ENCODE measurements at regions not wholly inside any gene's neighbourhood (a gene's known extent, or its start where the extent isn't known, plus 50 kb on each side); places are given as distances from the start of the nearest gene placed in this dataset.
"Not testable (repeated sequence)": the region's sequence is repeated elsewhere in the genome, so short reads cannot be mapped to it uniquely, and the experiment has no call there.

DNA sequence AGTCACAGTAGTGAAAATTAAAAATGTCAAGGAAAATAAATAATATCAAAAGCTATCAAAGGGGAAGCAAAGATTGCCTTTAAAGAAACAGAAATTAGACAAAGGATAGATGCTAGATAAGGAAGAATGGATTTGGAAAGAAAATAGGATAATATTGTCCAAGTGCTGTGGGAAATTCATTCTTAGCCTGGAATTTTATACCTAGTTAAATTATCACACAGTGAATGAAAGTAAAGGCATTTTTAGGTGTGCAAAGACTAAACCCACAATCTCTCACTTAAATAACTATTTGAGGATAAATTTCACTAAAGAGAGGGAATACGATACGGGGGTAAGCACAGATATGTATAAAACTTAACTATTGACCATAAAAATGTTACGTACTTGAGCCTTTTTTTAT is 511.1 kb downstream of the TMEM135 start:
- DNase-seq = no peak

DNA sequence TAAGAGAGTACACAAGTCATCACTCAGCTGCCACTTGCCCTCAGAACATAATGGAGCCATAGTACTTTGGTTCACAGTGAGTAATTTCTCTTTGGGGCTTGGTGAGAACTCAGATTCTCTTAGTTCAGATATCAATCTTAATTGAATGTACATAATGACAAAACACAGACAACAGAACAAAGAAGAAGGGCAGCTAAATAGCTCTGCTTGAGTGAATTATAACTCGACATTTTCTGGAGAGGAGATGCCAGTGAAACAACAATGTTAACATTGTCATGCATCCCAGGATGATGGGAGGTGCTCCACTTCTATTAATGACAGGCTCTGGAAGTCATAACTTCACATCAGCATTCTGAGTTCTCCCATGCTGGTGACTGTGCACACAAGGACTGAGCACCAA is 508.1 kb downstream of the TMEM135 start:
- DNase-seq = no peak

DNA sequence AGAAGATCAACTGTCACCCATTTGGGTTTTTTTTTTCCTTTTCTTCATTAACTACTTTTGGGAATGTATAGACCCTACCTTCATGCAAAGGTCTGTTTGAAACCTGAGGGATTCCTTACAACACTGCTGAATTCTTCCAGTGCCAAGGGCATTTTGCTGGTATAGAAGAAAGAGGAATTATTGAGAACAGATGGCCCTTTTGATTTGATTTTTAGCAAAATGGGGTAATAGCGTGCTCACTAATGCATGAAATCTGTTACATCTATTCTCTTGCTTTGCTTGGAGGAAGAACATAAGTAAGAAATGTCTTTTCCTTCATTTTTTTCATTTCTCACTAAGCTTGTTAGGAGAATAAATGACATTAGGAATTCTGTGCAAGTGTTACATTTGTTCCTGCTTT is 501.9 kb downstream of the TMEM135 start:
- no peak for DNase-seq

DNA sequence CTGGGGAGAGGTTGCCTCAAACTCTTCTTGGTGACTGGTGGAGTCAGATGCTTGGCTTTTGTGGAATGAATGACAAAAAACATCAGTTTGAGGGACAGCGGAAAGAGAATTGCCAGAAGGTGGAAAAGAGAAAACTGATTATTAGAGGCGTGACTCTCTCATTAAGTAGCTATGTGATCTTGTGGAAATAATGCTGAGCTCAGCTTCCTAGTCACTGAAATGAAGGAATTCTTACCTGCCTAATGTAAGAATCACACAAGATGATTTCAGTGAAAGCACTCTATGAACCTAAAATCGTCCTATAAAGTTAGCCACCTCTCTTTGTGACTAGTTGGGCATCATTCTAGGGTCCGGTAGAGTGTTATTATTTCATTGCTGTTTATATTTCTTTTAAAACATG is 498.8 kb downstream of the TMEM135 start:
- DNase-seq = no peak

DNA sequence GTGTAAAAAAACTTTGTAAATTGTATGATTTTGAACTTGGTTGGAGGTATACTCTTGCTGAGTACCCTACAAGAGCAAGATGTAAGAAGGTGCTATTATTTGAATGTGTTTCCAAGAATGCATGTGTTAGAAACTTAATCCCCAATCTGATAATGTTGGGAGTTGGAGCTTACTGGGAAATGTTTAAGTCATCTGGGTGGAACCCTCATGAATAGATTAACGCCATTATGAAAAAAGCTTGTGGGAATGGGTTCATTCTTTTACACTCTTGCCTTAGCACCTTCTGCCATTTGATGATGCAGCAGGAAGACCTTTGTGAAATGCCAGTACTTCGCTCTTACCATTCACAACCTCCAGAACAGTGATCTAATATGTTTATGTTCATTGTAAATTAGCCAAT is 498.3 kb downstream of the TMEM135 start:
- no peak for DNase-seq

DNA sequence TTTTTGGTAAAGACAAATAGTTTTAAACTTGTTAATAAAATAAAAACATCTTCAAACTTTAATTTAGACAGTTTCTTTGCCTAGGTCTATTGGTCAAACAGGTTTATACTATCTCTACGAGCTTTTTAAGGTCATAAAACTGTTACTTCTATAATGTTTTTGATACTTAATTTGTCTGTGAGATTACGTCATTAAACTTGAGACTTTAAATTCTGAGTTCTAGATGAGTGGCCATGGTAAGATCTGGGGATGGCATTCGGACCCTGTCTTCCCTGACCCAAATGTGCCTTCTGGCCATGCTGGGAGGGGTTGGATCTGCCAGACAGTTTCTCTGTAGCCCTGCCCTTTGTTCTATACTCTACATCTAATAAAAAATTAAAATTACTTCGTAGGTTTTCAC is 497.8 kb downstream of the TMEM135 start:
- no peak for DNase-seq

DNA sequence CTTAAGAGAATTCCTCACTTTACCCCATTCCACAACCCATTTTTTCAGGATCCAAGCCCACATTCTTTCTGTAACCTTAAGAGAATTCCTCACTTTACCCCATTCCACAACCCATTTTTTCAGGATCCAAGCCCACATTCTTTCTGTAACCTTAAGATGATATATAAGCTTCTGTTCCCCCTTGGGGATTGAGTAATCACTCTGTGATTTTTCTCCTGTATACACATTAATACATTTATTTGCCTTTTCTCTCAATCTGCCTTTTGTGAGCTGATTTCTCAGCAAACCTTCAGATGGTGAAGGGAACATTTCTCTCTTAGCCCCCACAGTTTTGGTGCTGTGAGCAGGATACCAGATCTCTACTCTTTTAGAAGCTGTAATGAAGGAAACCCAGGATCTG is 494.1 kb downstream of the TMEM135 start:
- peak; percentile 6 to 12 (median 10) for DNase-seq

DNA sequence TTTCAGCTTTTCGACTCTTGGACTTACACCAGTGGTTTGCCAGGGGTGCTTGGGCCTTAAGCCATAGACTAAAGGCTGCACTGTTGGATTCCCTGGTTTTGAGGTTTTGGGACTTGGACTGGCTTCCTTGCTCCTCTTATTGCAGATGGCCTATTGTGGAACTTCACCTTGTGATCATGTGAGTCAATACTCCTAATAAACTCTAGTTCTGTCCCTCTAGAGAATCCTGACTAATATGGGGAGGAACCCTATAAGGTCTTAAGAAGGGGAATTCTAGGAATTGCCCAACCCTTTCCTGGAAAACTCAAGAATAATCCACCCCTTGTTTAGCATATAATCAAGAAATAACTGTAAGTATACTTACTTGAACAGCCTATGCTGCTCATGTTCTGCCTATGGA is 491.8 kb downstream of the TMEM135 start:
- no peak for DNase-seq

DNA sequence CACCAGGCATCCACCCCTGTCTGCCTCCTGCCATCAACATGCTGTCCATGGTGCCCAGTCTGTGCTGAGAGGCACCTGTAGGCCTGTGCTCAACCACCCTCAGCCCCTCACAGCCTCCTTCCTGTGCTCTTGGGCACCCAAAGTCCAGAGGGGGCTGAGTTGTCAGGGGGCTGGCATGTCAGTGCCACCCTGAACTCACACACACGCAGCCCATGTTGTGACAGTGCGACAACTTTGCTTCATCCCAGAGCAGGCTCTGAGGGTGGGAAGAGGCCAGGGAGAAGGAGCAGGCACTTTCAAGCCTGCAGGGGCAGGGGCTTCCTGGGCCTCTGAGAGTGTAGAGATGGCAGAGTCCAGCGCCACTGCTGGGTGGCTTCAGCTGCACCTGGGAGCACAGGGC is 491.0 kb downstream of the TMEM135 start:
- no peak for DNase-seq

DNA sequence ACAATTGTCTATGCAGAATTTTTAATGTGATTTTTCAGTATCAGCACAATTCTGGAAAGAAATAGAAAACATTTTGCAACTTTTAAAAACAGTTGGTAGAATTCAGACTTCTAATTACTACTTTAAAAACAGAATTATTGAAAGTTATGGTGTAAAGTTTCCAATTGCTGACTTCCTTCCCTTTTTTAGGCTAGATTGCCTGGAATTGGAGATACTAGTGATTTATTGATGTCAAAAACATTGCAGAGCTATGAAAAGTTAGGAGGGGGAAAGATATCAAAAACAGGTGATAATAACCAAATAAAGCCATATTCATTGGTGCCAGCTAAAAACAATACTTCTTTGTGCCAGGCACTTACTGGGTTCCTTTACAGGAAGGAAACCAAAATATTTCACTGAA is 485.5 kb downstream of the TMEM135 start:
- DNase-seq = no peak

DNA sequence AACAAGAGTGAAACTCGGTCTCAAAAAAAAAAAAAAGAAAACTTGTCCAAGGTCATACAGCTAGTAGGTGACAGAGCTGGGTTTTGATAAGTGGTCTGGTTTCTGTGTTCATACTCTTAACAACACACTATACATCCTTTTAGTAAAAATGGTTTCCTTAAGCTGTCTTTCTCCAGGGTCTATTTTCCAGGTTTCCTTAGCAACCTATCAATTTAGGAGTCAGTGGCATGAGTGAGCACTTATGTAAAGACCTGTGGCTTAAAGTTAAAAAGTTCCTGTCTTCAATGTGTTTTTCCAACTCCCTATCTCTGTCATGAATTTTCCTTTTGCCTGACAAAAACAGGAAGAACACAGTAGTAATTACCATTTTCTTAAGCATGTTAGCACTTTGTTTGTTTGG is 480.5 kb downstream of the TMEM135 start:
- DNase-seq = no peak

DNA sequence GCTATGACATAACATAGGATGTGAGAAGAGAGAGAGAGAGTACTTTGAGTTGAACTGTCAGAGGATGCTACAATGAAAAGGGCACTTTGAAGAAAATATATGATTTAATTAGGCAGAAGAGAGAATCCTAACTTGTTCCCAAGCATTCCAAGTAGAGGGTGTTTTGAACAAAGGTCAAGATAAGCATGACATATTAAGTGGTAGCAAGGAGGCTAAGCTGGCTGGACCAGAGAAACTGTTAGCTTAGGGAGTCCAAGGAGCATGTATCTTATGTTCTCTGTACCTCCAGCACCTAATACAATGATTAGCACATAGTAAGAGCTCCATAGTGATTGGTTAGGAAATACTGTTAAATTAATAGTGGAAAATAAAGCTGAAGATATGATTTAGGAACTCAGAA is 479.6 kb downstream of the TMEM135 start:
- no peak for DNase-seq

DNA sequence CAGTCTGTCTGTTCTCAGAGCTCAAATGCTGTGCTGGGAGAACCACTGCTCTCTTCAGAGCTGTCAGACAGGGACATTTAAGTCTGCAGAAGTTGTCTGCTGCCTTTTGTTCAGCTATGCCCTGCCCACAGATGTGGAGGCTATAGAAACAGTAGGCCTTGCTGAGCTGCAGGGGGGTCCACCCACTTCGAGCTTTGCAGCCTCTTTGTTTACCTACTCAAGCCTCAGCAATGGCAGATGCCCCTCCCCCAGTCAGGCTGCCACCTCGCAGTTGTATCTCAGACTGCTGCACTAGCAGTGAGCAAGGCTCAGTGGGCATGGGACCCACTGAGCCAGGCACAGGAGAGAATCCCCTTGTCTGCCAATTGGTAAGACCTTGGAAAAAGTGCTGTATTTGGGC is 470.0 kb downstream of the TMEM135 start:
- DNase-seq = not testable (repeated sequence)

DNA sequence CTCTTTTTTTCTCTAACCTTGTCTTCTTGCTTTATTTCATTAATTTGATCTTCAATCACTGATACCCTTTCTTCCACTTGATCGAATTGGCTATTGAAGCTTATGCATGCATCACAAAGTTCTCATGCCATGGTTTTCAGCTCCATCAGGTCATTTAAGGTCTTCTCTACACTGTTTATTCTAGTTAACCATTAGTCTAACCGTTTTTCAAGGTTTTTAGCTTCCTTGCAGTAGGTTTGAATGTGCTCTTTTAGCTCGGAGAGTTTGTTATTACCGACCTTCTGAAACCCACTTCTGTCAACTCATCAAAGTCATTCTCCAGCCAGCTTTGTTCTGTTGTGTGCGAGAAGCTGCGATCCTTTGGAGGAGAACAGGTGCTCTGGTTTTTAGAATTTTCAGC is 469.2 kb downstream of the TMEM135 start:
- not testable (repeated sequence) for DNase-seq

DNA sequence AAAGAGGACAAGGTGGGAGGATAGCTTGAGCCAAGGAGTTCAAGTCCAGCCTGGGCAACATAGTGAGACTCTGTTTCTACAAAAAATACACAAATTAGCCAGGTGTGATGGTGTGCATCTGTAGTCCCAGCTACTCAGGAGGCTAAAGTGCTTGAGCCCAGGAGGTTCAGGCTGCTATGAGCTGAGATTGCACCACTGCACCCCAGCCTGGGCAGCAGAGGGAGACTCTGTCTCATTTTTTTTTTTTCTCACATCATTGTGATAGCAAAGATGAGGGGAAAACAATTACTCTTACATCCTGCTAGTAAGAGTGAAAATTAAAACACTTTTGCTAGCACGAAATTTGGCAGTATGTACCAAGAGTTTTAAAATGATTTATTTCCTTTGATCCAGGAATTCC is 463.7 kb downstream of the TMEM135 start:
- no peak for DNase-seq

DNA sequence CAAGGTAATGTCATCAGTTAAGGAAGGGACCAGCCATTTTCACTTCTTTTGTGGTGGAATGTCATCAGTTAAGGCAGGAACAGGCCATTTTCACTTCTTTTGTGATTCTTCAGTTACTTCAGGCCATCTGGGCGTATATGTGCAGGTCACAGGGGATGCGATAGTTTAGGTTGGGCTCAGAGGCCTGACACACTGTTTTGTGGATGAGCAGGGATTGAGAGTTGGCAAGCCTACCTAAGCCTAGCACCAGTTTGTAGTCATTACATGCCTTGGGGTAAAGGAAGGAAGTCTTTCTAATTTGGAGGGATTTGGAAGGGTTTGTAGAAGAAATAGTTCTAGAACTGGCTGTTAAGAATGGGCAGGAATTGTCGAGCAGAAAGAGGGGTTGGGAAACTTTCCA is 457.2 kb downstream of the TMEM135 start:
- DNase-seq = not testable (repeated sequence)

DNA sequence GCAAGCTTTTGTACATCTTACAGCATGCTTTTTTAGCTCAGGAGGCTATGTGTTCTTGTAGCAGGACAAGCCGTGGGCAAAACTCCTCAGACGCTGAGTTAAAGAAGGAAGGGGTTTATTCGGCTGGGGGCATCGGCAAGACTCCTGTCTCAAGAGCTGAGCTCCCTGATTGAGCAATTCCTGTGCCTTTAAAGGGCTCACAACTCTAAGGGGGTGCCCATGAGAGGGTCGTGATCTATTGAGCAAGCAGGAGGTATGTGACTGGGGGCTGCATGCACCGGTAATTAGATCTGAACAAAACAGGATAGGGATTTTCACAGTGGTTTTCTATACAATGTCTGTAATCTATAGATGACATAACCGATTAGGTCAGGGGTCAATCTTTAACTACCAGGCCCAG is 456.3 kb downstream of the TMEM135 start:
- not testable (repeated sequence) for DNase-seq

DNA sequence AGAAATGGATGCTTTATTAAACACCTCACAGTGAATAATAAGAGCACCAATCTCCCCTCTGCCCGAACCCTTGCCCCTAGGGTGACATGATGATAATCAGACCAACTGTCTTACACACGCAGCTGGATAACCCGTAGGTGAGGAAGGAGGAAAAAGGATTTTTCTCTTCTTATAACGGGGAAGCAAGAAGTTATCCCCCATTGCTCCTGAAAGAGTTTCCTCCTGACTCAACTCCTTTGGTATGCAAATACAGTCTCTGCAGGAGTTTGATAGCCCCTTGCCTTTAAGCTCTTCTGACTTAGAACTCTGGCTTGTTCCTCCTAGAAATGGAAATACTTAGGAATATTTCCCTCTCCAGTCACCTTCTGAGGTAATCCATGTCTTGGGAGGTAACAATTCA is 455.8 kb downstream of the TMEM135 start:
- DNase-seq = peak in 1 of 3 donors; percentile 16

DNA sequence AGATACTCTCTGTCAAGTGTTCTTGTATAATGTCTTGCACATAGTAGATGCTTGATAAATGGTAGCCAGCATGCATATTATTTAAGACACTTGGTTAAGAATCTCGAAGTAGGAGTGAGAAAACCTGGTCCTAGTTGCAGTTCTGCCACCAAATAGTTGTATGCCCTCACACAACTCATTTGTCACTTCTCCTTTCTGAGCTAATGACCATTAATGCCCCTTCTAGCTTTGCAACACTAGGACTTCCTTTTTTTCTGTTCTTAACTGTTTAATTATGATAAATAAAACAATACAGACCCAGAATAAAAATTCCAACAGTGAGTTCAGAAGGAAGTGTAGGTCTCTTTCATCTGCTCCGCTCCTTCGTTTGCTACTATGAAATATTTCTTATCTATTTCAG is 453.6 kb downstream of the TMEM135 start:
- no peak for DNase-seq

DNA sequence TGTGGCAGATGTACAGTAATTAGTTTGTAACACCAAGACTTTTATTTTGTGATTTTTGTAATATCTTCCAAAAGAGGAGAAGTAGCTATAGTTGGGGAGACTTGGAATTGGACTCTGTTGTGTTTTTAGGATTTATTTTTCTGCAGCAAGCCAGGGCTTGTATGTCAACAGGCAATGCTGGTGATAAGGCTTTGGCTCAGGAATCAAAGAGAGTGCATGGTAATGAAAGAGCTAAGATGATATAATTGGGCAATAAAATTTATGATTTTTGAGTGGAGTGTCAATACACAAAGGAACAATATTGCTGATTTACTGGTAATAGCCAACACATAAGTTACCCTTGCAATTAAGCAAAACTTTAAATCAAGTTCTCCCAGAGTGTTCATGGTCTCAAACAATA is 452.9 kb downstream of the TMEM135 start:
- DNase-seq = no peak

DNA sequence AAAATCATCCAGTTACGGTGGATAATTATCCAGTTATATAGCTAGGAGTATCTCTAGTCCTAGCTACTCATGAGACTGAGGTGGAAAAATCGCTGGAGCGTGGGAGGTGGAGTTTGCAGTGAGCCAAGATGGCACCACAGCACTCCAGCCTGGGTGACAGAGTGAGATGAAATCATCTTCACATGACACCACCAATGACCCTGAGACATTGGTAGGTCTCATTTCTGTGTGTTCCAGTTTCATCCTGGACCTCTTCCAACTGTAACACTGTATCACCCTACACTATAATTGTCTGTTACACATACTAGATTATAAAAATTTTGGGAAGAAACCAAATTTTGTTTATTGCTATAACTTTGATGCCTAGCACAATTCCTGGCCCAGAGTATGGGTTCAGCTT is 446.8 kb downstream of the TMEM135 start:
- DNase-seq = no peak

DNA sequence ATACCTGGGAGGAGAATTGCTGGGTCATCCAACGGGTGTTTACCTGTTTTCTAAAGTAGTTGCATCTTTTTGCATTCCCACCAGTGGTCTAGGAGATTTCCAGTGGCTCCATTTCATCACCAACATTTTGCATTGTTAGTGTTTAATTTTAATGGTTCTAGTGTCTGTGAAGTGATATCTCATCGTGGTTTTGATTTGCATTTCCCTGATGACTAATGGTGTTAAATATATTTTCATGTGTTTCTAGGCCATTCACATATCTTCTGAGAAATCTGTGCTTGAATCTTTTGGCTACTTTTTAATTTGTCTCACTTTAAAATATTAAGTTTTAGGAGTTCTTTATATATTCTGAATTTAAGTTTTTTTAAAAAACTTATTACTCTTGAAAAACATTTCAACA is 439.6 kb downstream of the TMEM135 start:
- DNase-seq = no peak

DNA sequence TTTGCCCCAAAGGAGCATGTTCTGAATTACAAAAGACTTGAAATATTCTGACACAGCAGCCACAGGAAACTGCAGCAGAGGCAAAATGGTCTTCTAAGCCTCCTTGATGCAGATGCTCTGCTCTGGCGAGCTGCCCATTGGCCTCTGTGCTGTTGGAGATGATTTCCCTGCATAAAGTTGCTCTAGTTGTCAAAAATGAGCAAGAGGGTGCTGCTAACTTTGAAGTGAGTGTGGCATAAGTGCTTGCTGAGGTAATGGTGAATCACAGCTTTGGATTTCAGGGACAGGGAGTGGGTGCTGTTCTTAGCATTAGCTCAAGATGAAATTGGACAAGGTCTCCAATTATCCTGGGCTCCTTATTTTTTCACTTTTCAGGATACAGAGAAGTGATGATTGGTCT is 435.4 kb downstream of the TMEM135 start:
- peak in 2 of 3 donors; percentile 50 to 85 for DNase-seq

DNA sequence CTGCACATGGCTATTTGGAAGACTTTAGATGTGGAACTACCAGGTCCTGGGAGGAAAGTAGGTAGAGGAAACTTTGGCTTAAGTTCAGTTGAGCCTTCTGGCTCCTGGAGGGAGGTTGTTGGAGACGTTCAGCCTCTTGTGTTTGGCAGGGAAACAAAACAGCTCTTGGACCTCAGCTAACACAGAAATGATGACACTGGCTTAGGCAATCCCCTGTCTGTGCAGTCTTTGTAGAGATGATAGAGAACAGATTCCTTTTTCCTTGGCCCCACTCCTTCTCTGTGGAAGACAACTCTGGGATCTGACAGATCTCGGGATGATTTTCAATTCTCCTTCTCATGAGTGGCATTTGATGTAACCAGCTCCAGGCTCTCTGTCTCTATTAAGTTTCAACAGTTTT is 428.5 kb downstream of the TMEM135 start:
- peak in 2 of 3 donors; percentile 80 to 88 for DNase-seq

DNA sequence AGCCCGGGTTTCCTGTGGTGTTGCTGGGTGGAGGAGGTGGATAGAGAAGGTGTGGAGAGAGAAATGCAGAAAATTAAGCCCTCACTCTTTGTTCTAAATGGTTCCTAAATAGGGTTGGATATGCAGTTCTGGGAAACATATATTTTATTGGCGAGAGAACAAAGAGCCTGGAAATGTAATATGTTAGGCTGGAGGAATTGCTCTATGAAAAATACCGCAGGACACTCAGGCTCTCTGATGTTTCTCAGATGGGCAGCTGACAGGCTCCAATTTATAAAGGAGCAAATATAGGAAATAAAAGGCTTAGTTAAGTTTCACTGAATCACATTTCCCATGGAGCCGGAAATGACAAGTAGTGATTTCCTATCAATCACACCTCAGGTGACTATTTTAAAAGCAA is 428.0 kb downstream of the TMEM135 start:
- DNase-seq = peak in 2 of 3 donors; percentile 34 to 63

Measured in muscle of back (tissue), 3 donors.